Neuronal stem cell (in vitro differentiated cells): ENCODE measurements at regions not wholly inside any gene's neighbourhood (a gene's known extent, or its start where the extent isn't known, plus 50 kb on each side); places are given as distances from the start of the nearest gene placed in this dataset.
A peak's percentile ranks its signal among the peaks of the same experiment; 100 is the strongest.

Experiments used
- DNase-seq: peaks from one replicate; pipeline ENCODE4 v3.0.0-alpha.2; 2013; ENCODE audit warnings: low spot score
- H2AFZ ChIP-seq: one replicate; pipeline ENCODE4 v1.6.1; 2013; ENCODE audit warnings: mild to moderate bottlenecking, low read length, inconsistent platforms
- H2AK5ac ChIP-seq: 2 replicates; pipeline ENCODE4 v1.6.1; 2013; ENCODE audit warnings: low read depth, mild to moderate bottlenecking, inconsistent platforms, low read length, moderate library complexity, mixed read lengths
- H2BK120ac ChIP-seq: 2 replicates; pipeline ENCODE4 v1.6.1; 2013; ENCODE audit warnings: low read depth, mild to moderate bottlenecking, inconsistent platforms, low read length, moderate library complexity, mixed read lengths
- H2BK12ac ChIP-seq: one replicate; pipeline ENCODE4 v1.6.1; 2013; ENCODE audit warnings: low read length, inconsistent platforms
- H2BK15ac ChIP-seq: 2 replicates; pipeline ENCODE4 v1.6.1; 2013; ENCODE audit warnings: mild to moderate bottlenecking, low read length, inconsistent platforms, mixed read lengths
- H2BK5ac ChIP-seq: one replicate; pipeline ENCODE4 v1.6.1; 2013; ENCODE audit warnings: inconsistent platforms, mild to moderate bottlenecking, low read length, moderate library complexity
- H3K14ac ChIP-seq: one replicate; pipeline ENCODE4 v1.6.1; 2013; ENCODE audit warnings: low read length, inconsistent platforms
- H3K18ac ChIP-seq: 2 replicates; pipeline ENCODE4 v1.6.1; 2013; ENCODE audit warnings: low read length, inconsistent platforms
- H3K23ac ChIP-seq: 2 replicates; pipeline ENCODE4 v1.6.1; 2013; ENCODE audit warnings: low read depth, mild to moderate bottlenecking, mixed read lengths, low read length, inconsistent platforms; ENCODE audit not compliant: poor library complexity
- H3K27ac ChIP-seq: replicated peaks from 3 replicates; pipeline ENCODE4 v1.5.1; 2013; ENCODE audit warnings: low read length, inconsistent platforms
- H3K27me3 ChIP-seq, 3 experiments: 2 replicates each; pipeline ENCODE4 v1.6.1; 2013; ENCODE audit warnings: low read length in 3 of 3, mild to moderate bottlenecking in 2 of 3, inconsistent platforms in 1 of 3, low read depth in 1 of 3, mixed read lengths in 1 of 3, moderate library complexity in 1 of 3; ENCODE audit not compliant: control insufficient read depth in 3 of 3, insufficient read depth in 3 of 3
- H3K36me3 ChIP-seq, 2 donors: replicated peaks in 1 of 2; 2 replicates each; pipeline ENCODE4 v1.6.1; 2013; ENCODE audit warnings: low read length in 2 of 2; ENCODE audit not compliant: control insufficient read depth in 2 of 2, insufficient read depth in 2 of 2
- H3K4ac ChIP-seq: 2 replicates; pipeline ENCODE4 v1.6.1; 2013; ENCODE audit warnings: inconsistent platforms, mild to moderate bottlenecking, low read length, moderate library complexity
- H3K4me1 ChIP-seq, 2 donors: 1 replicate in 1 of 2; 2 replicates in 1 of 2; pipeline ENCODE4 v1.6.1; 2013; ENCODE audit warnings: low read length in 2 of 2, low read depth in 1 of 2; ENCODE audit not compliant: control insufficient read depth in 2 of 2, insufficient read depth in 1 of 2
- H3K4me2 ChIP-seq: one replicate; pipeline ENCODE4 v1.6.1; 2013; ENCODE audit warnings: mild to moderate bottlenecking, low read length, inconsistent platforms; ENCODE audit not compliant: insufficient read depth, poor library complexity, severe bottlenecking
- H3K4me3 ChIP-seq, 2 donors: 2 replicates each; pipeline ENCODE4 v1.5.1; 2013; ENCODE audit warnings: low read length in 2 of 2, mild to moderate bottlenecking in 2 of 2, inconsistent platforms in 1 of 2, moderate library complexity in 1 of 2
- H3K79me1 ChIP-seq: one replicate; pipeline ENCODE4 v1.6.1; 2013; ENCODE audit warnings: low read depth, mild to moderate bottlenecking, inconsistent platforms, low read length, moderate library complexity
- H3K9ac ChIP-seq: one replicate; pipeline ENCODE4 v1.6.1; 2013; ENCODE audit warnings: mild to moderate bottlenecking, low read depth, low read length, inconsistent platforms; ENCODE audit not compliant: poor library complexity
- H3K9me3 ChIP-seq, 2 donors: replicated peaks in 1 of 2; 2 replicates each; pipeline versions ENCODE3 to v1.6.1; 2013; ENCODE audit warnings: low read length in 2 of 2, mild to moderate bottlenecking in 2 of 2, inconsistent platforms in 1 of 2, low read depth in 1 of 2, mixed read lengths in 1 of 2, moderate library complexity in 1 of 2; ENCODE audit not compliant: control insufficient read depth in 2 of 2, insufficient read depth in 1 of 2
- H4K8ac ChIP-seq: one replicate; pipeline ENCODE4 v1.6.1; 2013; ENCODE audit warnings: low read depth, mild to moderate bottlenecking, inconsistent platforms, low read length, moderate library complexity
- H4K91ac ChIP-seq: one replicate; pipeline ENCODE4 v1.6.1; 2013; ENCODE audit warnings: low read length, low read depth, mild to moderate bottlenecking, inconsistent platforms; ENCODE audit not compliant: poor library complexity
- WGBS, 2 donors: extraction: QIAGEN DNeasy Blood & Tissue Kit; methylation state at CpG; one replicate each; pipeline ENCODE4 v1.1.7; 2013; ENCODE audit warnings: missing lambda C conversion rate in 2 of 2, mixed read lengths in 1 of 2; ENCODE audit not compliant: insufficient read length in 2 of 2, insufficient replicate concordance in 1 of 2; ENCODE audit errors: extremely low coverage in 2 of 2; 5-methylcytosine and 5-hydroxymethylcytosine counted together

DNA sequence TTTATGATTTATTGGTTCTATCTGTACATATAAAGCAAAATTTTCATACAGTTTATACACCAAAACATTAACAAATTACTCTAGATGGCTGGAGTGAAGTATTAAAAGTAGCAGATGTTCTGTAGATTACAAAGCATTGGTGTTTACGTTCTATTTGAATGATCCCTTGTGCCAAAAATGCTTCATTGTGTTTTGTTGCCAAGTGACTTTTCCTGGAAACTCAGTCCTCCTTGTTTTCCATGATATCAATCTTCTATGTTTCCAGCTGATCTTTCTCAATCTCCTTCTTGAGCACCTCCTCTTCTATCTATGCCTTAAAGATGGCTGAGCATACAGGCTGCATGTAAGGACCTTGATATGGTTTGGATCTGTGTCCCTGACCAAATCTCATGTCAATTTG lies 263.6 kb upstream of the CTSO start:
- Histone ChIP-seq H2BK120ac (no peak overlapping the region), H3K4me1 (no peaks in the 10 kb centered on the region), H3K23ac (no peak overlapping the region), H3K4ac (no peak overlapping the region), H3K9me3 (peaks cover 0 to 7% of the 10 kb centered on the region in 2 donors), H2BK12ac (no peak overlapping the region), H3K27ac (no peak overlapping the region), H2AK5ac (no peak overlapping the region), H2BK5ac (no peak overlapping the region), H3K18ac (no peak overlapping the region), H3K4me3 (no peak overlapping the region), H4K8ac (no peak overlapping the region), H3K14ac (no peak overlapping the region), H2AFZ (no peak overlapping the region), H2BK15ac (no peak overlapping the region), H3K36me3 (no peaks in the 10 kb centered on the region), H3K27me3 (no peaks in the 10 kb centered on the region), H3K79me1 (no peaks in the 10 kb centered on the region), H3K9ac (no peak overlapping the region), H4K91ac (no peak overlapping the region), H3K4me2 (no peak overlapping the region)
- no peak for DNase-seq
- WGBS, 2 donors = no CpG with 5 or more reads among the region's 1 CpG

DNA sequence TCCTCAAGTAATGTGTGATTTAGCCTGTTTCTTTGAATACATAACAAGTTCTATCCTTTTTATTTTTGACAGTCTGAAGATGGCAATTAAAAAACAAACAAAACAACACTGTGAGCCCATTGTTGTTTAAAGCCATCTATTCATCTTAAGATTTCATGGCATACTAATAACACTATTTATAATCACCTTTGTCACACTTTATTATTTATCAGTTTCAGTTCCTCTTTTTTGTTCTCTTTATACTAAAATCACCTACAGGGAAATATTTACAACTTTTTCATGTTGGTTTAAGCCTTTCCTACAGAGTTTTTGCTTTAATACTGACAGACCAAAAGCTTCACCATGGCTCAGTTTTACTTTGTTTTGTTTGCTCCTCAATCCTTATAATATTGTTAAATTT lies 247.4 kb upstream of the CTSO start:
- H2BK12ac ChIP-seq = no peak overlapping the region
- H3K4me2 ChIP-seq = no peak overlapping the region
- no peak overlapping the region for H3K27ac ChIP-seq
- no peak overlapping the region for H2BK15ac ChIP-seq
- no peak overlapping the region for H3K9ac ChIP-seq
- H2AK5ac ChIP-seq = no peak overlapping the region
- H3K36me3 ChIP-seq = no peaks in the 10 kb centered on the region
- H4K91ac ChIP-seq = no peak overlapping the region
- no peak overlapping the region for H3K4me3 ChIP-seq
- H2BK5ac ChIP-seq = no peak overlapping the region
- no peak overlapping the region for H3K23ac ChIP-seq
- H2AFZ ChIP-seq = no peak overlapping the region
- no peak overlapping the region for H2BK120ac ChIP-seq
- no peak overlapping the region for H3K18ac ChIP-seq
- no peaks in the 10 kb centered on the region for H3K27me3 ChIP-seq
- H3K79me1 ChIP-seq = no peaks in the 10 kb centered on the region
- no peak overlapping the region for H3K14ac ChIP-seq
- H3K4ac ChIP-seq = no peak overlapping the region
- no peaks in the 10 kb centered on the region for H3K4me1 ChIP-seq
- no peak for DNase-seq
- no peak overlapping the region for H4K8ac ChIP-seq
- H3K9me3 ChIP-seq = no peaks in the 10 kb centered on the region

DNA sequence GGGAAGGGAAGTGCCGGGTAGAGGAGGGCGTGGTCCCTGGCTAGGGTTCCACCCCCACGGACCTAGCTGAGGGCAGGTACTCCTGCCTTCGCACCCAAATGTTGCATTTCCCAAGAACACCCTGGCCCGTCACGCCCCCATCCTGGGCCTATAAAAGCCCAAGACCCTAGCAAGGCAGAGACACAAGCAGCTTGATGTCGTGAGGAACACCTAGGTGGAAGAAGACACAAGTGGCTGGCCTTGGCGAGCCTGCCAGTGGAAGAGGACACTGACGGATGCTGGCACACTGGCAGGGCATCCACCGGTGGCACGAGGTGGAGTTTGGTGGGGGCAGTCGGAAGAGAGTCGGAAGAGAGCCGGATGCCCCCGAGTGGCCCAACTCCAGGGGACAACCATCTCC lies 244.8 kb upstream of the CTSO start:
- H2BK15ac ChIP-seq = peak overlapping the region; percentile 55
- H3K4me2 ChIP-seq = no peak overlapping the region
- H4K8ac ChIP-seq = no peak overlapping the region
- no peaks in the 10 kb centered on the region for H3K4me1 ChIP-seq
- H2AFZ ChIP-seq = no peak overlapping the region
- no peak overlapping the region for H3K27ac ChIP-seq
- no peak overlapping the region for H4K91ac ChIP-seq
- H3K23ac ChIP-seq = no peak overlapping the region
- H2BK12ac ChIP-seq = no peak overlapping the region
- H3K27me3 ChIP-seq = no peaks in the 10 kb centered on the region
- H3K4ac ChIP-seq = no peak overlapping the region
- H3K18ac ChIP-seq = no peak overlapping the region
- no peak overlapping the region for H2BK5ac ChIP-seq
- no peak overlapping the region for H3K9ac ChIP-seq
- no peak overlapping the region for H2AK5ac ChIP-seq
- no peaks in the 10 kb centered on the region for H3K79me1 ChIP-seq
- H3K9me3 ChIP-seq = no peaks in the 10 kb centered on the region
- peak overlapping the region in 1 of 2 donors; percentile 62 for H3K4me3 ChIP-seq
- no peak for DNase-seq
- no CpG with 5 or more reads among the region's 15 CpGs for WGBS, 2 donors
- H2BK120ac ChIP-seq = no peak overlapping the region
- H3K36me3 ChIP-seq = no peaks in the 10 kb centered on the region
- no peak overlapping the region for H3K14ac ChIP-seq

DNA sequence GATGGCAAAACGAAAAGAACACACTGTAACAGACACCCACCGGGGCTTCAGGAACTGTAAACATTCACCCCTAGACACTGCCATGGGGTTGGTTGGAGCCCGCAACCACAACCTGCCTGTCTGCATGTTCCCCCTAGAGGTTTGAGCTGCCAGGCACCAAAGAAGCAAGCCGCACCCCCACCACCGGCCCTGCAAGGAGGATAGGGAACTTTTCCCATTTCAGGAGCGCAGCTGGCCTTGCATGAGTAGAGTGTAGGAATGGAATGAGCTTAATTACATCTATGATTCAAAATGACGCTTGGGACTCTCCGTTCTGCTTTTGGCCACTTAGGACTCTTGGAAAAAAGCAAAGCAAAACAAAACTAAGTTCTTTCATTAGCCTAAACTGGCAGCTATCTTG lies 243.6 kb upstream of the CTSO start:
- no peak overlapping the region for H2BK15ac ChIP-seq
- no peak overlapping the region for H3K4ac ChIP-seq
- H2BK12ac ChIP-seq = no peak overlapping the region
- H3K4me2 ChIP-seq = no peak overlapping the region
- H4K91ac ChIP-seq = no peak overlapping the region
- WGBS, 2 donors = no CpG with 5 or more reads among the region's 8 CpGs
- no peak for DNase-seq
- no peak overlapping the region for H3K23ac ChIP-seq
- no peaks in the 10 kb centered on the region for H3K9me3 ChIP-seq
- H3K27me3 ChIP-seq = no peaks in the 10 kb centered on the region
- no peak overlapping the region for H3K9ac ChIP-seq
- H3K4me1 ChIP-seq = no peaks in the 10 kb centered on the region
- no peak overlapping the region for H4K8ac ChIP-seq
- no peaks in the 10 kb centered on the region for H3K79me1 ChIP-seq
- no peak overlapping the region for H2BK120ac ChIP-seq
- H3K4me3 ChIP-seq = no peak overlapping the region
- no peak overlapping the region for H2AFZ ChIP-seq
- H3K36me3 ChIP-seq = no peaks in the 10 kb centered on the region
- H3K18ac ChIP-seq = no peak overlapping the region
- no peak overlapping the region for H3K14ac ChIP-seq
- no peak overlapping the region for H2BK5ac ChIP-seq
- H3K27ac ChIP-seq = no peak overlapping the region
- no peak overlapping the region for H2AK5ac ChIP-seq
